Liver (tissue), 8 donors: ENCODE measurements at regions not wholly inside any gene's neighbourhood (a gene's known extent, or its start where the extent isn't known, plus 50 kb on each side); places are given as distances from the start of the nearest gene placed in this dataset.

Source experiments
- DNase-seq: peaks from one replicate; pipeline ENCODE4 v3.0.0-alpha.2; 2017; ENCODE audit warnings: low spot score
- H3K27ac ChIP-seq, 2 donors: one replicate each; pipeline ENCODE4 v1.7.0; 2013; ENCODE audit warnings: inconsistent platforms in 2 of 2, low read length in 2 of 2, control low read depth in 1 of 2, low read depth in 1 of 2, mild to moderate bottlenecking in 1 of 2
- H3K27me3 ChIP-seq, 4 donors: one replicate each; pipeline versions ENCODE4 v1.6.1 to v1.7.0; 2013; ENCODE audit warnings: low read length in 3 of 4, inconsistent platforms in 1 of 4, mild to moderate bottlenecking in 1 of 4, moderate library complexity in 1 of 4; ENCODE audit not compliant: control insufficient read depth in 4 of 4, insufficient read depth in 4 of 4
- H3K36me3 ChIP-seq, 4 donors: one replicate each; pipeline versions ENCODE4 v1.6.1 to v1.7.0; 2013; ENCODE audit warnings: low read length in 3 of 4, mild to moderate bottlenecking in 3 of 4, low read depth in 1 of 4, moderate library complexity in 1 of 4; ENCODE audit not compliant: control insufficient read depth in 4 of 4, insufficient read depth in 3 of 4
- H3K4me1 ChIP-seq, 4 donors: one replicate each; pipeline versions ENCODE4 v1.6.1 to v1.7.0; 2013; ENCODE audit warnings: low read length in 3 of 4, mild to moderate bottlenecking in 3 of 4, moderate library complexity in 1 of 4; ENCODE audit not compliant: control insufficient read depth in 4 of 4, insufficient read depth in 4 of 4
- H3K4me3 ChIP-seq, 3 donors: one replicate each; pipeline versions ENCODE4 v1.6.1 to v1.7.0; 2013; ENCODE audit warnings: low read length in 3 of 3, control low read depth in 1 of 3, low read depth in 1 of 3, mild to moderate bottlenecking in 1 of 3
- H3K9ac ChIP-seq, 2 donors: one replicate each; pipeline ENCODE4 v1.7.0; 2013; ENCODE audit warnings: low read length in 2 of 2, mild to moderate bottlenecking in 2 of 2, moderate library complexity in 2 of 2, control low read depth in 1 of 2, low read depth in 1 of 2
- H3K9me3 ChIP-seq, 4 donors: one replicate each; pipeline versions ENCODE4 v1.6.1 to v1.7.0; 2013; ENCODE audit warnings: low read length in 3 of 4; ENCODE audit not compliant: control insufficient read depth in 4 of 4
- EGR1 ChIP-seq, 2 donors: IDR thresholded peaks; 2 replicates each; pipeline ENCODE4 v1.6.1; 2016 to 2018; ENCODE audit warnings: antibody characterized with exemption in 2 of 2, low read depth in 2 of 2
- FOXA1 ChIP-seq: IDR thresholded peaks from 2 replicates; pipeline ENCODE4 v1.6.1; 2016; ENCODE audit warnings: antibody characterized with exemption
- FOXA2 ChIP-seq: IDR thresholded peaks from 2 replicates; pipeline ENCODE4 v1.6.1; 2016; ENCODE audit warnings: antibody characterized with exemption
- GABPA ChIP-seq, 2 donors: IDR thresholded peaks in 1 of 2; conservative IDR thresholded peaks in 1 of 2; 2 replicates each; pipeline ENCODE4 v1.6.1; 2016; ENCODE audit warnings: antibody characterized with exemption in 2 of 2, mild to moderate bottlenecking in 1 of 2, moderate library complexity in 1 of 2
- HNF4A ChIP-seq, 2 donors: conservative IDR thresholded peaks; 2 replicates each; pipeline ENCODE4 v1.6.1; 2016; ENCODE audit warnings: antibody characterized with exemption in 2 of 2, mild to moderate bottlenecking in 2 of 2
- HNF4G ChIP-seq: IDR thresholded peaks from 2 replicates; pipeline ENCODE4 v1.6.1; 2016; ENCODE audit warnings: antibody characterized with exemption
- JUND ChIP-seq, 2 donors: IDR thresholded peaks; 2 replicates each; pipeline ENCODE4 v1.6.1; 2016; ENCODE audit warnings: antibody characterized with exemption in 2 of 2
- NR2F2 ChIP-seq: IDR thresholded peaks from 2 replicates; pipeline ENCODE4 v1.6.1; 2016; ENCODE audit warnings: antibody characterized with exemption
- RXRA ChIP-seq, 2 donors: IDR thresholded peaks; 2 replicates each; pipeline ENCODE4 v1.6.1; 2017 to 2018; ENCODE audit warnings: antibody characterized with exemption in 2 of 2, mild to moderate bottlenecking in 1 of 2
- SP1 ChIP-seq: IDR thresholded peaks from 2 replicates; pipeline ENCODE4 v1.6.1; 2018; ENCODE audit warnings: antibody characterized with exemption, mild to moderate bottlenecking
- TAF1 ChIP-seq: conservative IDR thresholded peaks from 2 replicates; pipeline ENCODE4 v1.6.1; 2016; ENCODE audit warnings: antibody characterized with exemption, mild to moderate bottlenecking
- YY1 ChIP-seq: IDR thresholded peaks from 2 replicates; pipeline ENCODE4 v1.6.1; 2016; ENCODE audit warnings: antibody characterized with exemption, mild to moderate bottlenecking
- whole genome bisulfite sequencing: extraction: QIAGEN DNeasy Blood & Tissue Kit; methylation state at CpG from one replicate; pipeline ENCODE4 v1.1.7; 2013; 5-methylcytosine and 5-hydroxymethylcytosine counted together
- TF ChIP-seq, protein P1 (sequence below): IDR thresholded peaks from 2 replicates; pipeline ENCODE4 v1.6.1; 2016; ENCODE audit warnings: antibody characterized with exemption
- TF ChIP-seq, protein P2 (sequence below): IDR thresholded peaks from 2 replicates; pipeline ENCODE4 v1.6.1; 2016; ENCODE audit warnings: antibody characterized with exemption
- TF ChIP-seq, protein P3 (sequence below): fragments of 150-350 bp; IDR thresholded peaks from 2 replicates; pipeline ENCODE4 v1.5.1; 2017; ENCODE audit warnings: improper control_type of control experiment, low read depth, low read length; ENCODE audit not compliant: missing input control
- TF ChIP-seq, protein P4 (sequence below): IDR thresholded peaks from 2 replicates; pipeline ENCODE4 v1.6.1; 2016; ENCODE audit warnings: antibody characterized with exemption, mild to moderate bottlenecking
- donor health status: healthy.
- donor health status: healthy.
- donor health status: healthy.
- donor health status: healthy.
- donor health status: healthy.

DNA sequence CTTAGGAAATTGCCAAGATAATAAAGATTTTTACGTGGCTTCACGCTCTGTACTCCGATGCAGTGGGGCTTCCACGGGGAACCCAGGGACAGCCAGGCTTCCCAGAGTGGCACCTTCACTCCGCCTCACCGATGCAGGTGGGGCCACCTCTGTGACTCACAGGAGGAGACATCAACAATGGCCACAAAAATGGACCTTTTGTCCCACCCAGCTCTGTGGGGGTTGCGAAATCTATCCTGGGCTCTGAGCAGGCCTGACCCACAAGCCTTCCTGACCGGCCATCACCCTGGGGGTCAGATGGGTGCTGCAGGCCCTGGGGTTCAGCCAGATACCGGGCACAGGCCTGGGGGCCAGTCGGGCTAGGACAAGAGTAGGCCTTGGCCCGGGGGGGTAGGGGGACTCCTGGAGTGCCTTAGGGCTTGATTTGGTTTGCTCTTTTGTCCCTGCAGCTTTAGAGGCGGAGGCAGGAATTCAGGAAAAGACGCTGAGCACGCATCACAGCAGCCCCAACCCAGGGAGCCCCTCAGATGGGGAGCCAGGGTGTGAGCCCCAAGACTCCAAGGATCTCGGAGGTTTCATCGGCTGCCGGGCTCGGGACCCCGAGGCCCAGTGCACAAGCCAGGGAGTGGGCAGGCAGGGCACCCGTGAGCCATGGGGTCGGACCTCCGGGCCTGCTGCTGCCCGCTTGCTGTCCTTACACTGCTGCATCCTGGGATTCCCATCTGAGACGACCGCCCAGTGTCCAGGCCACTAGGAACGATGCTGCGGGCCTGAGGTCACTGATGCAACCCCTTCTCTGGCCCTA lies 136.5 kb upstream of the NKX1-1 start:
- 83% methylated on average over 27 of the region's 27 CpGs for WGBS
- Histone ChIP-seq H3K27me3 (no peaks in the 10 kb centered on the region), H3K4me1 (no peaks in the 10 kb centered on the region), H3K36me3 (no peaks in the 10 kb centered on the region), H3K27ac (no peak overlapping the region), H3K9me3 (no peaks in the 10 kb centered on the region), H3K9ac (no peak overlapping the region), H3K4me3 (no peak overlapping the region)
- TF ChIP-seq RXRA (IDR thresholded peaks at IDR 0.05) (no peak), GABPA (IDR thresholded peaks at IDR 0.05 in 1 of 2, conservative IDR thresholded peaks at IDR 0.05 in 1 of 2) (no peak), EGR1 (IDR thresholded peaks at IDR 0.05; ENCODE audit: low read depth in 2 of 2) (no peak), SP1 (no peak), TAF1 (no peak), HNF4A (conservative IDR thresholded peaks at IDR 0.05) (no peak), NR2F2 (no peak), FOXA1 (no peak), JUND (IDR thresholded peaks at IDR 0.05) (no peak), HNF4G (no peak), YY1 (no peak), FOXA2 (no peak)
- TF ChIP-seq, protein P1, sequence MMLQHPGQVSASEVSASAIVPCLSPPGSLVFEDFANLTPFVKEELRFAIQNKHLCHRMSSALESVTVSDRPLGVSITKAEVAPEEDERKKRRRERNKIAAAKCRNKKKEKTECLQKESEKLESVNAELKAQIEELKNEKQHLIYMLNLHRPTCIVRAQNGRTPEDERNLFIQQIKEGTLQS, result no peak
- TF ChIP-seq, protein P2, sequence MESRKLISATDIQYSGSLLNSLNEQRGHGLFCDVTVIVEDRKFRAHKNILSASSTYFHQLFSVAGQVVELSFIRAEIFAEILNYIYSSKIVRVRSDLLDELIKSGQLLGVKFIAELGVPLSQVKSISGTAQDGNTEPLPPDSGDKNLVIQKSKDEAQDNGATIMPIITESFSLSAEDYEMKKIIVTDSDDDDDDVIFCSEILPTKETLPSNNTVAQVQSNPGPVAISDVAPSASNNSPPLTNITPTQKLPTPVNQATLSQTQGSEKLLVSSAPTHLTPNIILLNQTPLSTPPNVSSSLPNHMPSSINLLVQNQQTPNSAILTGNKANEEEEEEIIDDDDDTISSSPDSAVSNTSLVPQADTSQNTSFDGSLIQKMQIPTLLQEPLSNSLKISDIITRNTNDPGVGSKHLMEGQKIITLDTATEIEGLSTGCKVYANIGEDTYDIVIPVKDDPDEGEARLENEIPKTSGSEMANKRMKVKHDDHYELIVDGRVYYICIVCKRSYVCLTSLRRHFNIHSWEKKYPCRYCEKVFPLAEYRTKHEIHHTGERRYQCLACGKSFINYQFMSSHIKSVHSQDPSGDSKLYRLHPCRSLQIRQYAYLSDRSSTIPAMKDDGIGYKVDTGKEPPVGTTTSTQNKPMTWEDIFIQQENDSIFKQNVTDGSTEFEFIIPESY, result no peak
- TF ChIP-seq, protein P3, sequence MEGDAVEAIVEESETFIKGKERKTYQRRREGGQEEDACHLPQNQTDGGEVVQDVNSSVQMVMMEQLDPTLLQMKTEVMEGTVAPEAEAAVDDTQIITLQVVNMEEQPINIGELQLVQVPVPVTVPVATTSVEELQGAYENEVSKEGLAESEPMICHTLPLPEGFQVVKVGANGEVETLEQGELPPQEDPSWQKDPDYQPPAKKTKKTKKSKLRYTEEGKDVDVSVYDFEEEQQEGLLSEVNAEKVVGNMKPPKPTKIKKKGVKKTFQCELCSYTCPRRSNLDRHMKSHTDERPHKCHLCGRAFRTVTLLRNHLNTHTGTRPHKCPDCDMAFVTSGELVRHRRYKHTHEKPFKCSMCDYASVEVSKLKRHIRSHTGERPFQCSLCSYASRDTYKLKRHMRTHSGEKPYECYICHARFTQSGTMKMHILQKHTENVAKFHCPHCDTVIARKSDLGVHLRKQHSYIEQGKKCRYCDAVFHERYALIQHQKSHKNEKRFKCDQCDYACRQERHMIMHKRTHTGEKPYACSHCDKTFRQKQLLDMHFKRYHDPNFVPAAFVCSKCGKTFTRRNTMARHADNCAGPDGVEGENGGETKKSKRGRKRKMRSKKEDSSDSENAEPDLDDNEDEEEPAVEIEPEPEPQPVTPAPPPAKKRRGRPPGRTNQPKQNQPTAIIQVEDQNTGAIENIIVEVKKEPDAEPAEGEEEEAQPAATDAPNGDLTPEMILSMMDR, result no peak
- TF ChIP-seq, protein P4, sequence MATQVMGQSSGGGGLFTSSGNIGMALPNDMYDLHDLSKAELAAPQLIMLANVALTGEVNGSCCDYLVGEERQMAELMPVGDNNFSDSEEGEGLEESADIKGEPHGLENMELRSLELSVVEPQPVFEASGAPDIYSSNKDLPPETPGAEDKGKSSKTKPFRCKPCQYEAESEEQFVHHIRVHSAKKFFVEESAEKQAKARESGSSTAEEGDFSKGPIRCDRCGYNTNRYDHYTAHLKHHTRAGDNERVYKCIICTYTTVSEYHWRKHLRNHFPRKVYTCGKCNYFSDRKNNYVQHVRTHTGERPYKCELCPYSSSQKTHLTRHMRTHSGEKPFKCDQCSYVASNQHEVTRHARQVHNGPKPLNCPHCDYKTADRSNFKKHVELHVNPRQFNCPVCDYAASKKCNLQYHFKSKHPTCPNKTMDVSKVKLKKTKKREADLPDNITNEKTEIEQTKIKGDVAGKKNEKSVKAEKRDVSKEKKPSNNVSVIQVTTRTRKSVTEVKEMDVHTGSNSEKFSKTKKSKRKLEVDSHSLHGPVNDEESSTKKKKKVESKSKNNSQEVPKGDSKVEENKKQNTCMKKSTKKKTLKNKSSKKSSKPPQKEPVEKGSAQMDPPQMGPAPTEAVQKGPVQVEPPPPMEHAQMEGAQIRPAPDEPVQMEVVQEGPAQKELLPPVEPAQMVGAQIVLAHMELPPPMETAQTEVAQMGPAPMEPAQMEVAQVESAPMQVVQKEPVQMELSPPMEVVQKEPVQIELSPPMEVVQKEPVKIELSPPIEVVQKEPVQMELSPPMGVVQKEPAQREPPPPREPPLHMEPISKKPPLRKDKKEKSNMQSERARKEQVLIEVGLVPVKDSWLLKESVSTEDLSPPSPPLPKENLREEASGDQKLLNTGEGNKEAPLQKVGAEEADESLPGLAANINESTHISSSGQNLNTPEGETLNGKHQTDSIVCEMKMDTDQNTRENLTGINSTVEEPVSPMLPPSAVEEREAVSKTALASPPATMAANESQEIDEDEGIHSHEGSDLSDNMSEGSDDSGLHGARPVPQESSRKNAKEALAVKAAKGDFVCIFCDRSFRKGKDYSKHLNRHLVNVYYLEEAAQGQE, result no peak
- no peak for DNase-seq

DNA sequence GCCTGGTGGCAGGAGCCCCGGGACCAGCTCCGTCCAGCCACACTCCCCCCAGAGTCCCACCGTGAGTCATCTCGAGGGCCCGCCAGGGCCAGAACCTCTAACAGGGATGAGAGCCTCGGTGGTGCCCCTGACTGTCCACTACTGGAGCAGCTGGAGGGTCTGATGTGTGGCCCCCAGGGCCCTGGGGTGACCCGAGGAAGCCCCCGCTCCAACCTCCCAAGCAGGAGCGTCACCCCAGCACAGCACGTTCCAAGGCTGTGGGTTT lies 135.9 kb upstream of the NKX1-1 start:
- no peak for DNase-seq
- Histone ChIP-seq H3K4me3 (no peak overlapping the region), H3K36me3 (no peaks in the 10 kb centered on the region), H3K9ac (no peak overlapping the region), H3K9me3 (no peaks in the 10 kb centered on the region), H3K27me3 (no peaks in the 10 kb centered on the region), H3K27ac (no peak overlapping the region), H3K4me1 (no peaks in the 10 kb centered on the region)
- TF ChIP-seq, protein P4, result no peak
- WGBS, result 85% methylated on average over 10 of the region's 10 CpGs
